ENCODE measurements at regions not wholly inside any gene's neighbourhood (a gene's known extent, or its start where the extent isn't known, plus 50 kb on each side); places are given as distances from the start of the nearest gene placed in this dataset.

GRCh38 chr16:5841974-5842373 lies 744.4 kb upstream of the EEF2KMT start:
- ATAC-seq = no peak

GRCh38 chr16:5838725-5839124 lies 741.1 kb upstream of the EEF2KMT start:
- ATAC-seq = no peak
- TF ChIP-seq ZNF70 (CRISPR knock-in tag; IDR thresholded peaks at IDR 0.05) = no peak
- TF ChIP-seq CREB5 (CRISPR knock-in tag; IDR thresholded peaks at IDR 0.05; ENCODE audit: low read depth) = no peak
- TF ChIP-seq PPARA (CRISPR knock-in tag; IDR thresholded peaks at IDR 0.05; ENCODE audit: borderline replicate concordance) = no peak
- TF ChIP-seq ZC3H10 (CRISPR knock-in tag; IDR thresholded peaks at IDR 0.05) = no peak
- no peak for TF ChIP-seq ZFP3 (CRISPR knock-in tag; IDR thresholded peaks at IDR 0.05)
- TF ChIP-seq POU6F1 (CRISPR knock-in tag; IDR thresholded peaks at IDR 0.05; ENCODE audit: borderline replicate concordance, low read depth) = no peak
- TF ChIP-seq ZNF565 (CRISPR knock-in tag; conservative IDR thresholded peaks at IDR 0.05; ENCODE audit: low read depth) = no peak
- TF ChIP-seq TCF4 (CRISPR knock-in tag; IDR thresholded peaks at IDR 0.05; ENCODE audit: borderline replicate concordance) = no peak
- no peak for TF ChIP-seq GLIS3 (CRISPR knock-in tag; IDR thresholded peaks at IDR 0.05)
- TF ChIP-seq PATZ1 (CRISPR knock-in tag; IDR thresholded peaks at IDR 0.05; ENCODE audit: borderline replicate concordance) = no peak
- no peak for TF ChIP-seq OSR1 (CRISPR knock-in tag; IDR thresholded peaks at IDR 0.05)
- no peak for TF ChIP-seq ZNF8 (CRISPR knock-in tag; IDR thresholded peaks at IDR 0.05)
- no peak for TF ChIP-seq RARB (CRISPR knock-in tag; IDR thresholded peaks at IDR 0.05)

More at GRCh38 chr16:5841974-5842373, 744.4 kb upstream of the EEF2KMT start:
- TF ChIP-seq ZNF70 (CRISPR knock-in tag; IDR thresholded peaks at IDR 0.05) (no peak), ZFP30 (CRISPR knock-in tag; IDR thresholded peaks at IDR 0.05) (no peak), RARB (CRISPR knock-in tag; IDR thresholded peaks at IDR 0.05) (no peak), ZFP3 (CRISPR knock-in tag; IDR thresholded peaks at IDR 0.05) (no peak), SNAI2 (CRISPR knock-in tag; IDR thresholded peaks at IDR 0.05) (no peak)

GRCh38 chr16:5838071-5838470 lies 740.5 kb upstream of the EEF2KMT start:
- TF ChIP-seq ZC3H10 (CRISPR knock-in tag; IDR thresholded peaks at IDR 0.05) = no peak
- no peak for TF ChIP-seq ZFP30 (CRISPR knock-in tag; IDR thresholded peaks at IDR 0.05)
- ATAC-seq = no peak

- ATAC-seq = no peak
- no peak for TF ChIP-seq ZFP30 (CRISPR knock-in tag; IDR thresholded peaks at IDR 0.05)
- no peak for TF ChIP-seq PATZ1 (CRISPR knock-in tag; IDR thresholded peaks at IDR 0.05; ENCODE audit: borderline replicate concordance)
- no peak for TF ChIP-seq ZNF70 (CRISPR knock-in tag; IDR thresholded peaks at IDR 0.05)
- no peak for TF ChIP-seq CREB5 (CRISPR knock-in tag; IDR thresholded peaks at IDR 0.05; ENCODE audit: low read depth)
- TF ChIP-seq CSDC2 (CRISPR knock-in tag; IDR thresholded peaks at IDR 0.05) = no peak
- TF ChIP-seq PPARA (CRISPR knock-in tag; IDR thresholded peaks at IDR 0.05; ENCODE audit: borderline replicate concordance) = no peak
Measured at GRCh38 chr16:5837007-5837670, 739.5 kb upstream of the EEF2KMT start.

- no peak for ATAC-seq
- TF ChIP-seq TCF4 (CRISPR knock-in tag; IDR thresholded peaks at IDR 0.05; ENCODE audit: borderline replicate concordance) (no peak), ESRRG (CRISPR knock-in tag; IDR thresholded peaks at IDR 0.05) (no peak), ZNF8 (CRISPR knock-in tag; IDR thresholded peaks at IDR 0.05) (no peak), OSR1 (CRISPR knock-in tag; IDR thresholded peaks at IDR 0.05) (no peak), POU6F1 (CRISPR knock-in tag; IDR thresholded peaks at IDR 0.05; ENCODE audit: borderline replicate concordance, low read depth) (no peak), ARNTL (CRISPR knock-in tag; IDR thresholded peaks at IDR 0.05; ENCODE audit: borderline replicate concordance, low read depth) (no peak), PATZ1 (CRISPR knock-in tag; IDR thresholded peaks at IDR 0.05; ENCODE audit: borderline replicate concordance) (no peak)
Measured at GRCh38 chr16:5835876-5836275, 738.3 kb upstream of the EEF2KMT start.

Measured in SK-N-SH treated with all-trans-retinoic acid at 6 μM for 48 hours (cell line).